K562 (cell line): ENCODE measurements at regions not wholly inside any gene's neighbourhood (a gene's known extent, or its start where the extent isn't known, plus 50 kb on each side); places are given as distances from the start of the nearest gene placed in this dataset.

Experiments used
- ATAC-seq: fragments of 200-7000 bp; cut with Tn5 transposase; 3 replicates; pipeline ENCODE4 v1.9.1; 2020; ENCODE audit warnings: moderate library complexity
- BruUV-seq: library from RNA; stranded (reverse); fragments of 400-500 nt; replicated peaks from 2 replicates; lab custom pipeline; 2021; lab: Mats Ljungman, UMichigan
- CTCF ChIA-PET: fragments of 300-600 bp; formaldehyde crosslinking; extraction: SDS; loops from one replicate; lab custom pipeline; 2021; ENCODE audit warnings: low intra/inter-chr PET ratio; lab: Yijun Ruan, JAX
- POLR2A ChIA-PET: fragments of 300-600, 350-650 bp; sonication (Branson Sonifier 250); formaldehyde crosslinking; extraction: SDS; loops from one replicate; lab custom pipeline; 2021; ENCODE audit warnings: antibody characterized with exemption, inconsistent platforms; lab: Yijun Ruan, JAX
- DNase-seq, 4 experiments: peaks; one replicate each; pipeline versions ENCODE4 v3.0.0 to v3.0.0-alpha.2; 2011 to 2018; ENCODE audit warnings: low spot score in 3 of 4, mixed read lengths in 3 of 4; ENCODE audit errors: extremely low read depth in 1 of 4
- FAIRE-seq: peaks from 2 replicates; lab custom pipeline; 2011; peaks lifted over from hg19 to GRCh38; lab: Jason Lieb, UNC
- H2AFZ ChIP-seq: 2 replicates; pipeline ENCODE4 v1.6.0; 2011; ENCODE audit warnings: low read depth, low read length, control low read depth, inconsistent platforms
- H3K27ac ChIP-seq: fragments of 200-600 bp; 3 replicates; pipeline ENCODE4 v1.8.0; 2011; ENCODE audit warnings: low read depth, mild to moderate bottlenecking, control low read depth, inconsistent platforms, low read length, moderate library complexity, mixed read lengths; ENCODE audit errors: extremely low read depth
- H3K27me3 ChIP-seq, 2 experiments: fragments of 300-600 bp in 1 of 2; 2 replicates in 1 of 2; 3 replicates in 1 of 2; pipeline versions ENCODE4 v1.6.0 to v1.8.0; 2011; ENCODE audit warnings: inconsistent platforms in 2 of 2, low read length in 2 of 2, mild to moderate bottlenecking in 1 of 2, mixed read lengths in 1 of 2, moderate library complexity in 1 of 2; ENCODE audit not compliant: control insufficient read depth in 2 of 2, insufficient read depth in 2 of 2
- H3K36me3 ChIP-seq: fragments of 300-600 bp; 3 replicates; pipeline ENCODE4 v1.8.0; 2011; ENCODE audit warnings: mild to moderate bottlenecking, low read length, inconsistent platforms; ENCODE audit not compliant: control insufficient read depth, insufficient read depth
- H3K4me1 ChIP-seq, 2 experiments: fragments of 200-600 bp in 1 of 2; replicated peaks in 1 of 2; 2 replicates in 1 of 2; 3 replicates in 1 of 2; pipeline versions ENCODE4 v1.5.1 to v1.8.0; 2011; ENCODE audit warnings: inconsistent platforms in 2 of 2, low read length in 2 of 2, mild to moderate bottlenecking in 1 of 2, mixed read lengths in 1 of 2, moderate library complexity in 1 of 2; ENCODE audit not compliant: control insufficient read depth in 2 of 2, insufficient read depth in 2 of 2
- H3K4me2 ChIP-seq: 2 replicates; pipeline ENCODE4 v1.6.1; 2011; ENCODE audit warnings: low read length, control low read depth, inconsistent platforms, mixed read lengths; ENCODE audit not compliant: insufficient read depth
- H3K4me3 ChIP-seq: fragments of 200-600 bp; sonication (generic), shearing (Covaris generic); 2 replicates; pipeline ENCODE4 v1.5.1; 2016; ENCODE audit warnings: control low read depth, inconsistent platforms
- H3K79me2 ChIP-seq: fragments of 200-600 bp; 3 replicates; pipeline ENCODE4 v1.8.0; 2011; ENCODE audit warnings: low read length, inconsistent platforms; ENCODE audit not compliant: control insufficient read depth, insufficient read depth
- H3K9ac ChIP-seq, 2 experiments: 2 replicates each; pipeline versions ENCODE4 v1.6.0 to v1.6.1; 2011; ENCODE audit warnings: low read depth in 2 of 2, low read length in 2 of 2, control low read depth in 1 of 2, inconsistent platforms in 1 of 2, mild to moderate bottlenecking in 1 of 2, mixed read lengths in 1 of 2; ENCODE audit not compliant: insufficient read depth in 1 of 2
- H3K9me1 ChIP-seq: one replicate; pipeline ENCODE4 v1.6.0; 2011; ENCODE audit warnings: inconsistent platforms, mild to moderate bottlenecking, low read length, moderate library complexity; ENCODE audit not compliant: control insufficient read depth, insufficient read depth
- H3K9me3 ChIP-seq: replicated peaks from 2 replicates; pipeline ENCODE4 v1.5.1; 2011; ENCODE audit warnings: low read depth, low read length, inconsistent platforms; ENCODE audit not compliant: control insufficient read depth, insufficient read depth
- H4K20me1 ChIP-seq: replicated peaks from 2 replicates; pipeline ENCODE4 v1.6.1; 2011; ENCODE audit warnings: low read length, inconsistent platforms, mixed read lengths; ENCODE audit not compliant: control insufficient read depth, insufficient read depth
- BCL6 ChIP-seq: fragments of 250-450 bp; sonication (Bioruptor Pico); IDR thresholded peaks from 2 replicates; pipeline ENCODE4 v1.4.0; 2020
- RBFOX2 ChIP-seq: fragments of 200-400 bp; formaldehyde crosslinking; IDR thresholded peaks from 2 replicates; pipeline ENCODE4 v1.6.1; 2017; ENCODE audit warnings: low read depth, mild to moderate bottlenecking, low read length, moderate library complexity
- WGBS: fragments of 100-300 bp; shearing (Covaris generic); methylation state at CpG from one replicate; pipeline ENCODE4 v1.1.6; 2016; ENCODE audit warnings: low coverage, mixed read lengths; ENCODE audit not compliant: insufficient coverage; ENCODE audit errors: missing lambda C conversion rate; 5-methylcytosine and 5-hydroxymethylcytosine counted together
- in situ Hi-C: fragments of 300-500 bp; cut with MboI; formaldehyde crosslinking; loops from 4 replicates; pipeline ENCODE4 v1.15.0; 2018; ENCODE audit warnings: inconsistent platforms, mixed read lengths
- intact Hi-C: fragments of 100-400 bp; cut with micrococcal nuclease; formaldehyde crosslinking; loops from 2 replicates; pipeline ENCODE4 v1.14.2; 2022
- TF ChIP-seq, protein P1 (sequence below), 2 experiments: fragments of 450-650 bp in 1 of 2; IDR thresholded peaks; 2 replicates each; pipeline ENCODE4 v1.6.1; 2011 to 2017; ENCODE audit warnings: low read depth in 2 of 2, antibody characterized with exemption in 1 of 2, borderline replicate concordance in 1 of 2, low read length in 1 of 2, mild to moderate bottlenecking in 1 of 2, mixed read lengths in 1 of 2; ENCODE audit not compliant: control insufficient read depth in 1 of 2

DNA sequence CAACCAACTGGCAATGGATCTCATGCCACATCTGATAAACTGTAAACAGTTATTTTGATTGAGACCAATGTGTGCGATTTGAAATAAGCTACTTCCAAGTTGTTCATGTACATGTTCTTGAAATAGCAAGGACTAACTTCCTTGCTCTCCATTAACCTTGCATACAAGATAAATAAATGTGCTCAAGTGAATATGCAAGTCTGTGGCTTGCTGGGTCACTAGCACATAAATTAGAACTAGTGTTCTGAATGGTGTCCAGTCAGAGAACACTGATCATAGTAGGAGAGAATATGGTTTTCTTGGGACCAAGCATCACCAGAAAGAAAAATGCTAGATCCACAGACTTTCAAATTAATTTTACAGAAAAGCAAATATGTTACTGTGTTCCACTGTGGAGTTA is 640.0 kb upstream of the CCDC54 start:
- Histone ChIP-seq H3K9me1 (no peaks in the 10 kb centered on the region), H4K20me1 (no peaks in the 10 kb centered on the region), H3K9me3 (no peaks in the 10 kb centered on the region), H3K4me3 (no peak overlapping the region), H3K4me1 (no peaks in the 10 kb centered on the region), H3K27ac (no peak overlapping the region), H3K36me3 (no peaks in the 10 kb centered on the region)
- 6% methylated on average over 1 of the region's 1 CpG for WGBS
- no peak for ATAC-seq
- CTCF ChIA-PET, result no interaction called here
- no peak for DNase-seq
- no TSS peak for BruUV-seq
- intact Hi-C loops (no loop called here), in situ Hi-C loops (no loop called here)
- TF ChIP-seq BCL6 (CRISPR knock-in tag) (no peak), RBFOX2 (no peak)
- TF ChIP-seq, protein P1, sequence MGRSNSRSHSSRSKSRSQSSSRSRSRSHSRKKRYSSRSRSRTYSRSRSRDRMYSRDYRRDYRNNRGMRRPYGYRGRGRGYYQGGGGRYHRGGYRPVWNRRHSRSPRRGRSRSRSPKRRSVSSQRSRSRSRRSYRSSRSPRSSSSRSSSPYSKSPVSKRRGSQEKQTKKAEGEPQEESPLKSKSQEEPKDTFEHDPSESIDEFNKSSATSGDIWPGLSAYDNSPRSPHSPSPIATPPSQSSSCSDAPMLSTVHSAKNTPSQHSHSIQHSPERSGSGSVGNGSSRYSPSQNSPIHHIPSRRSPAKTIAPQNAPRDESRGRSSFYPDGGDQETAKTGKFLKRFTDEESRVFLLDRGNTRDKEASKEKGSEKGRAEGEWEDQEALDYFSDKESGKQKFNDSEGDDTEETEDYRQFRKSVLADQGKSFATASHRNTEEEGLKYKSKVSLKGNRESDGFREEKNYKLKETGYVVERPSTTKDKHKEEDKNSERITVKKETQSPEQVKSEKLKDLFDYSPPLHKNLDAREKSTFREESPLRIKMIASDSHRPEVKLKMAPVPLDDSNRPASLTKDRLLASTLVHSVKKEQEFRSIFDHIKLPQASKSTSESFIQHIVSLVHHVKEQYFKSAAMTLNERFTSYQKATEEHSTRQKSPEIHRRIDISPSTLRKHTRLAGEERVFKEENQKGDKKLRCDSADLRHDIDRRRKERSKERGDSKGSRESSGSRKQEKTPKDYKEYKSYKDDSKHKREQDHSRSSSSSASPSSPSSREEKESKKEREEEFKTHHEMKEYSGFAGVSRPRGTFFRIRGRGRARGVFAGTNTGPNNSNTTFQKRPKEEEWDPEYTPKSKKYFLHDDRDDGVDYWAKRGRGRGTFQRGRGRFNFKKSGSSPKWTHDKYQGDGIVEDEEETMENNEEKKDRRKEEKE (IDR thresholded peaks at IDR 0.05; ENCODE audit: borderline replicate concordance in 1 of 2, control insufficient read depth in 1 of 2, low read depth in 2 of 2, low read length in 1 of 2), result no peak
- TF ChIP-seq, all 486 proteins: peak for 0
- H3K9ac ChIP-seq, result no peak overlapping the region
- H3K27me3 ChIP-seq, result no peaks in the 10 kb centered on the region
- FAIRE-seq, result no peak
- no peak overlapping the region for H2AFZ ChIP-seq
- POLR2A ChIA-PET, result no interaction called here
- no peak overlapping the region for H3K4me2 ChIP-seq
- no peaks in the 10 kb centered on the region for H3K79me2 ChIP-seq
